ENCODE measurements at regions not wholly inside any gene's neighbourhood (a gene's known extent, or its start where the extent isn't known, plus 50 kb on each side); places are given as distances from the start of the nearest gene placed in this dataset.

GRCh38 chr5:60260658-60261057, 367.1 kb upstream of the PDE4D start:
- peak; percentile 11 for DNase-seq (ENCODE audit: low read depth)

- no peak for DNase-seq (ENCODE audit: low read depth)
Observed at GRCh38 chr5:60259730-60260129, 366.2 kb upstream of the PDE4D start.

GRCh38 chr5:60257596-60258271, 364.2 kb upstream of the PDE4D start:
- DNase-seq (ENCODE audit: low read depth): no peak

GRCh38 chr5:60256546-60256945, 363.0 kb upstream of the PDE4D start:
- no peak for DNase-seq (ENCODE audit: low read depth)

GRCh38 chr5:60248901-60249300, 355.4 kb upstream of the PDE4D start:
- peak; percentile 10 for DNase-seq (ENCODE audit: low read depth)

- DNase-seq (ENCODE audit: low read depth): no peak
Observed at GRCh38 chr5:60243713-60244112, 350.2 kb upstream of the PDE4D start.

GRCh38 chr5:60232036-60232795, 338.7 kb upstream of the PDE4D start:
- no peak for DNase-seq (ENCODE audit: low read depth)

GRCh38 chr5:60230456-60230855, 336.9 kb upstream of the PDE4D start:
- no peak for DNase-seq (ENCODE audit: low read depth)

- DNase-seq (ENCODE audit: low read depth): no peak
Observed at GRCh38 chr5:60229691-60230185, 336.2 kb upstream of the PDE4D start.

GRCh38 chr5:60228676-60229075, 335.1 kb upstream of the PDE4D start:
- no peak for DNase-seq (ENCODE audit: low read depth)

- no peak for DNase-seq (ENCODE audit: low read depth)
Observed at GRCh38 chr5:60226128-60226527, 332.6 kb upstream of the PDE4D start.

- DNase-seq (ENCODE audit: low read depth): peak; percentile 1
Observed at GRCh38 chr5:60223342-60223741, 329.8 kb upstream of the PDE4D start.

- DNase-seq (ENCODE audit: low read depth): no peak
Observed at GRCh38 chr5:60219921-60220320, 326.4 kb upstream of the PDE4D start.

GRCh38 chr5:60210810-60211209, 317.3 kb upstream of the PDE4D start:
- DNase-seq (ENCODE audit: low read depth): no peak

GRCh38 chr5:60209146-60209840, 315.8 kb upstream of the PDE4D start:
- no peak for DNase-seq (ENCODE audit: low read depth)

GRCh38 chr5:60208716-60209115, 315.2 kb upstream of the PDE4D start:
- no peak for DNase-seq (ENCODE audit: low read depth)

GRCh38 chr5:60207040-60207439, 313.5 kb upstream of the PDE4D start:
- no peak for DNase-seq (ENCODE audit: low read depth)

GRCh38 chr5:60206234-60206633, 312.7 kb upstream of the PDE4D start:
- DNase-seq (ENCODE audit: low read depth): no peak

- DNase-seq (ENCODE audit: low read depth): no peak
Observed at GRCh38 chr5:60205071-60205470, 311.5 kb upstream of the PDE4D start.

- peak; percentile 97 for DNase-seq (ENCODE audit: low read depth)
Observed at GRCh38 chr5:60196385-60197113, 303.0 kb upstream of the PDE4D start.

GRCh38 chr5:60195551-60195950, 302.0 kb upstream of the PDE4D start:
- DNase-seq (ENCODE audit: low read depth): no peak

GRCh38 chr5:60195083-60195482, 301.6 kb upstream of the PDE4D start:
- DNase-seq (ENCODE audit: low read depth): no peak
